RWPE1 (cell line): ENCODE measurements at regions not wholly inside any gene's neighbourhood (a gene's known extent, or its start where the extent isn't known, plus 50 kb on each side); places are given as distances from the start of the nearest gene placed in this dataset.

ENCODE experiments used
- CTCF ChIA-PET: fragments of 350-600 bp; sonication (Branson Sonifier 250); formaldehyde crosslinking; extraction: SDS; loops from one replicate; lab custom pipeline; 2021; lab: Yijun Ruan, JAX
- POLR2A ChIA-PET: fragments of 400-600 bp; formaldehyde crosslinking; extraction: SDS; loops from one replicate; lab custom pipeline; 2020; ENCODE audit warnings: antibody characterized with exemption; ENCODE audit not compliant: low non-redundant PET; lab: Yijun Ruan, JAX
- DNase-seq: peaks from one replicate; pipeline ENCODE4 v3.0.0; 2012; ENCODE audit warnings: low spot score
- H3K27ac ChIP-seq: fragments of 450-650 bp; 2 replicates; pipeline ENCODE4 v1.5.1; 2017
- TF ChIP-seq, protein P1 (sequence below): fragments of 450-650 bp; conservative IDR thresholded peaks from 2 replicates; pipeline ENCODE4 v1.5.1; 2017; ENCODE audit warnings: low read depth, mild to moderate bottlenecking

DNA sequence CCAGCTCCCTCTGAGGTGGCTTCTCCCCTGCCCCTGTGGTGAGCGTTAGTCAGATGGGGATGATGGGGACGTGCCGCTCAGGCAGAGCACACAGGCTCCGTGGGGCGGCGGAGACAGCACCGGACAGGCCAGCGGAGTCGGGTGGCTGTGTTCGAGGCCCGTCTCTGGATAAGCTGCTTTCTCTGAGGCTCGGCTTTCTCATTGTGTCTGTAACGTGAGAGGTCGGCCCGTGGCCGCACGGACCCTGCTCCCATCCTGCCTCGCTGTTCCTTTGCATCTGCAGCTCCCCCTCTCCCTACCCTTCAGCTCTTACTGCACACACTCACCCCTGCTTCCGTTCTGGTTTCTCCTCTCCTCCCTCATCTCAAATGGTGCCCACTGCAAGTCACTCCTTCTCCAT lies 62.5 kb downstream of the FAM43A start:
- ChIA-PET POLR2A (no interaction called here), CTCF (interaction anchor here (0.6 kb wide), 1 partner anchor 65 kb away, joined by 3 read pairs; no protein-coding TSS in a partner anchor)
- H3K27ac ChIP-seq, result no peak overlapping the region
- TF ChIP-seq, protein P1, sequence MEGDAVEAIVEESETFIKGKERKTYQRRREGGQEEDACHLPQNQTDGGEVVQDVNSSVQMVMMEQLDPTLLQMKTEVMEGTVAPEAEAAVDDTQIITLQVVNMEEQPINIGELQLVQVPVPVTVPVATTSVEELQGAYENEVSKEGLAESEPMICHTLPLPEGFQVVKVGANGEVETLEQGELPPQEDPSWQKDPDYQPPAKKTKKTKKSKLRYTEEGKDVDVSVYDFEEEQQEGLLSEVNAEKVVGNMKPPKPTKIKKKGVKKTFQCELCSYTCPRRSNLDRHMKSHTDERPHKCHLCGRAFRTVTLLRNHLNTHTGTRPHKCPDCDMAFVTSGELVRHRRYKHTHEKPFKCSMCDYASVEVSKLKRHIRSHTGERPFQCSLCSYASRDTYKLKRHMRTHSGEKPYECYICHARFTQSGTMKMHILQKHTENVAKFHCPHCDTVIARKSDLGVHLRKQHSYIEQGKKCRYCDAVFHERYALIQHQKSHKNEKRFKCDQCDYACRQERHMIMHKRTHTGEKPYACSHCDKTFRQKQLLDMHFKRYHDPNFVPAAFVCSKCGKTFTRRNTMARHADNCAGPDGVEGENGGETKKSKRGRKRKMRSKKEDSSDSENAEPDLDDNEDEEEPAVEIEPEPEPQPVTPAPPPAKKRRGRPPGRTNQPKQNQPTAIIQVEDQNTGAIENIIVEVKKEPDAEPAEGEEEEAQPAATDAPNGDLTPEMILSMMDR, result no peak
- no peak for DNase-seq

DNA sequence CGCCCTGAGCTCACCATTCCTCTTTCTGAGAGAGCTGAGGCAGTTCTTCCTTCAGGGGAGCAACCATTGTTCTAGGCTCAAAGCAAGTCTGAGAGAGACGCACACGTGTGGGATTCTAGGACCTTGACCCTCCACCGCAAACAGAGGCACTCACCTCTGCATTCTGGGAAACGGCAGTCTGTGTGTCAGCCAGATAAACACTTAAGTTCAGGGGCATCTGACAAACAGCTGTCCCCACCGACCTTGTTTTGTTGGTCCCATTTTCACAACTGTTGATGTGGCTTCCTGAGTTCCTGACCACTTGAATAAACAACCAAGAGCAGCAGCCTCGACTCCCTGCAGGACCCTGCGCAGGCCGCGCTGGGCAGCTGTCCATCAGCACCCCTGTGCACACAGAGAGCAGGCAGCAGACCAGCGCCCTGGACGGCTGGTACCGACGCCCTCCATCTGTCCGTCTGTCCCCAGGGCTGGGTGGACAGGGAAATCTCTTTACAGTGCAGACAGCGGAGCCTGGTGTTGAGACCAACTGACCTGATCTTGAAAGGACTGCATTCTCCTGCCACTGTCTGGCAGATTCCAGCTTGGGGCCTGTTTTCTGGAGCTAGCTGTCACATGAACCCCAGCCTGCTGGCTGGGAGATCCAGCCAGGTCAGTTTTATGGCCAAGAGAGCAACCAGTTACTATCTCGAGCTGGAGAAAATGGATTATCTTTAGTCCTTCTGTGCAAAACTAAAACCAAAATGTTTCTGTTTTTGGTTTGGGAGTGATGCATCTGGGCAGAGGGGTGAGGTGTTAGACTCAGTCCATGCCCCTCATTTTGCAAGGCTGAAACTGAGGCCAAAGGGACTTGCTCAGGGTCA lies 64.2 kb downstream of the FAM43A start:
- ChIA-PET CTCF (no interaction called here), POLR2A (no interaction called here)
- no peak for DNase-seq
- H3K27ac ChIP-seq, result no peak overlapping the region
- TF ChIP-seq, protein P1, result no peak

DNA sequence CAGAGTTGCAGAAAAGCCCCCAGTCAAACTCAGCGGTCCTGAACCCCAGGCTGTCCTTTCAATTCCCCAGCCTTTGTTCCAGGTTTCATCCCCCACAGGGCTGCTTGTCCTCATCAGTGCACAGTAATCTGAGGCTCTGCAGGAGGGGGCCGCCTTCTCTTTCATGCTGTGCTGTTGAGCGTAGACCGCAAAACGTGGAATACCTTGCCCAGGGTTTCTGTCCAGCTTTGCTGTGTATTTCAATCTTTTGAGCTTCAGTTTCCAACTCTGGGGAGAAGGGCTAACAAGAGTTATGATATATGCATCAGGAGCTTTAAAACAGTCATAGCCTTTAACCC lies 64.8 kb downstream of the FAM43A start:
- ChIA-PET CTCF (no interaction called here), POLR2A (no interaction called here)
- DNase-seq, result no peak
- H3K27ac ChIP-seq, result no peak overlapping the region
- TF ChIP-seq, protein P1, result no peak

DNA sequence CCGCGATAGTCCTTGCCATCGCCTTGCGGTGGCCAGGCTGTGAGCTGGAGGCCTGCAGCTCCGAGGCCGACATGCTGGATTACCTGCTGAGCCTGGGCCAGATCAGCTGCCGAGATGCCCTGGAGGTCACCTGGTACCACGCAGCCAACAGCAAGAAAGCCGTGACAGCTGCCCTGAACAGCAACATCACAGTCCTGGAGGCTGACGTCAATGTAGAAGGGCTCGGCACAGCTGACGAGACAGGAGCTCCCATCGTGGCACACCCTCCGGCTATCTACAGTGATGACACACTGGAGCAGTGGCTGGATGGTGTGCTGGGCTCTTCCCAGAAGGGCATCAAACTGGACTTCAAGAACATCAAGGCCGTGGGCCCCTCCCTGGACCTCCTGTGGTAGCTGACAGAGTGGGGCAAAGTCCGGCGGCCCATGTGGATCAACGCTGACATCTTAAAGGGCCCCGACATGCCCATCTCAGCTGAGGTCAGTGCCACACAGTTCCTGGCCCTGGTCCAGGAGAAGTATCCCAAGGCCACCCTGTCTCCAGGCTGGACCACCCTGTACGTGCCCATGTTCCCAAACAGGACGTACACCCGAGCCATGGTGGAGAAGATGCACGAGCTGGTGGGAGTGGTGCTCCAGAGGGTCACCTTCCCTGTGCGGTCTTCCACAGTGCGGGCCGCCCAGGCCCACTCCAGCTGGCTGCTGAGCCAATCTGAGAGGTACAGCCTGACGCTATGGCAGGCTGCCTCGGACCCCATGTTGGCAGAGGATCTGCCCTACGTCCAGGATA lies 70.2 kb downstream of the FAM43A start:
- POLR2A ChIA-PET, result no interaction called here
- CTCF ChIA-PET, result interaction anchor here (0.6 kb wide), 1 partner anchor 69 kb away, joined by 3 read pairs; no protein-coding TSS in a partner anchor
- TF ChIP-seq, protein P1, result no peak
- no peak for DNase-seq
- H3K27ac ChIP-seq, result no peak overlapping the region

DNA sequence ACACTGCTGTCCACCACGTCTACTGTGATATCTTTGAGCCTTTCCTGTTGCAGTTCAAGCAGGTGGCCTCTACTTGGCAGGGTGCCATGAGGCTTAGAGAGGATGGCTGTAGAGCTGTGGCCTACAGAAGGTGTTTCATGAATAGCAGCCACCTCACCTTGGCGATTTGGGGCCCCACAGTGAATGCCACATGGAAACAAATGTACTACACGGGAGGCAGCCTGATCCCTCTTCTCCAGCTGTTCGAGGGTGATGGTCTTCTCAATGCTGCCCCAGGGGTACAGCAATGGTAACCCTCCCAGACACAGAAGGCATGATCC lies 70.7 kb downstream of the FAM43A start:
- DNase-seq, result no peak
- ChIA-PET POLR2A (no interaction called here), CTCF (interaction anchor here (0.6 kb wide), 1 partner anchor 70 kb away, joined by 3 read pairs; no protein-coding TSS in a partner anchor)
- TF ChIP-seq, protein P1, result no peak
- H3K27ac ChIP-seq, result no peak overlapping the region

DNA sequence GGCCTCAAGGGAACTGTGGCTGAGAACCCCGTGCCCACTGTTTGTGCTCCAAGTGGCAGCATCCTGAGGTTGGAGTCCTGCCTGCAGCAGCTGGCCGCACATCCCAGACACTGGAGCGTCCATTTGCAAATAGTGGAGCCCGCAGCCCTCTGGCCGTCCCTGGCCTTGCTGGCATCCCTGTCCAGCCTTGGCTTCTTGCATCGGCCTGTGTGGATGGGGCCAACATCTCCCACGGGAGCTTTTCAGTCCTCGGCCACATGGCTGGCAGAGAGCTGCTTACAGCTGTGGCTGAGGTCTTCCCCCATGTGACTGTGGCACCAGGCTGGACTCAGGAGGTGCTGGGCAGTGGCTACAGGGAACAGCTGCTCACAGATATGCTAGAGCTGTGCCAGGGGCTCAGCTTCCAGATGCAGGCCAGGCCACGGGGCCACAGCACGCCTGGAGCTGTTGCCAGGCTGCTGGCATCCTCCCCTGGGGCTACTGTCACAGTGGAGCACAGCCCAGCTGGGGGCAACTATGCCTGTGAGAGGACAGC lies 71.2 kb downstream of the FAM43A start:
- DNase-seq, result no peak
- TF ChIP-seq, protein P1, result no peak
- ChIA-PET POLR2A (no interaction called here), CTCF (no interaction called here)
- H3K27ac ChIP-seq, result no peak overlapping the region
